IMR-90 (cell line): ENCODE measurements at regions not wholly inside any gene's neighbourhood (a gene's known extent, or its start where the extent isn't known, plus 50 kb on each side); places are given as distances from the start of the nearest gene placed in this dataset.

Experiments
- ATAC-seq: fragments of 200-7000 bp; cut with Tn5 transposase; 2 replicates; pipeline ENCODE4 v1.9.1; 2020; ENCODE audit warnings: low read depth, mild to moderate bottlenecking, moderate library complexity
- BruUV-seq: library from RNA; stranded (reverse); fragments of 400-500 nt; replicated peaks from 2 replicates; lab custom pipeline; 2021; lab: Mats Ljungman, UMichigan
- CTCF ChIA-PET: fragments of 300-600 bp; formaldehyde crosslinking; extraction: SDS; loops from one replicate; lab custom pipeline; 2021; ENCODE audit warnings: antibody characterized with exemption; lab: Yijun Ruan, JAX
- POLR2A ChIA-PET: fragments of 300-600 bp; sonication (Branson Sonifier 250); formaldehyde crosslinking; loops from one replicate; lab custom pipeline; 2022; ENCODE audit warnings: antibody characterized with exemption; ENCODE audit not compliant: unreplicated experiment; lab: Charles Lee
- DNase-seq: peaks from one replicate; pipeline ENCODE4 v3.0.0; 2013
- H2AFZ ChIP-seq: replicated peaks from 2 replicates; pipeline ENCODE3; 2013; ENCODE audit warnings: low read length, mild to moderate bottlenecking; ENCODE audit not compliant: poor library complexity
- H2AK5ac ChIP-seq: 2 replicates; pipeline ENCODE4 v1.6.1; 2013; ENCODE audit warnings: low read depth, low read length, inconsistent platforms
- H2AK9ac ChIP-seq: replicated peaks from 2 replicates; pipeline ENCODE3; 2013; ENCODE audit warnings: mild to moderate bottlenecking, low read depth, low read length, moderate library complexity; ENCODE audit not compliant: poor library complexity
- H2BK120ac ChIP-seq: 2 replicates; pipeline ENCODE4 v1.6.1; 2013; ENCODE audit warnings: low read depth, low read length, inconsistent platforms
- H2BK15ac ChIP-seq: 3 replicates; pipeline ENCODE4 v1.6.1; 2013; ENCODE audit warnings: low read depth, low read length, inconsistent platforms
- H2BK20ac ChIP-seq: 2 replicates; pipeline ENCODE4 v1.6.1; 2013; ENCODE audit warnings: low read depth, mild to moderate bottlenecking, inconsistent platforms, low read length, moderate library complexity
- H2BK5ac ChIP-seq: 2 replicates; pipeline ENCODE4 v1.6.1; 2013; ENCODE audit warnings: mild to moderate bottlenecking, low read depth, low read length, inconsistent platforms; ENCODE audit not compliant: poor library complexity, severe bottlenecking
- H3K14ac ChIP-seq: replicated peaks from 2 replicates; pipeline ENCODE4 v1.6.1; 2013; ENCODE audit warnings: low read depth, low read length, inconsistent platforms
- H3K18ac ChIP-seq: 2 replicates; pipeline ENCODE4 v1.6.1; 2013; ENCODE audit warnings: low read depth, low read length, control low read depth
- H3K23ac ChIP-seq: 2 replicates; pipeline ENCODE4 v1.6.1; 2013; ENCODE audit warnings: low read depth, low read length, inconsistent platforms
- H3K27ac ChIP-seq: 2 replicates; pipeline ENCODE4 v1.5.1; 2013; ENCODE audit warnings: mild to moderate bottlenecking, control low read depth, low read length; ENCODE audit not compliant: insufficient read depth
- H3K27me3 ChIP-seq: 2 replicates; pipeline ENCODE4 v1.6.1; 2013; ENCODE audit warnings: low read length; ENCODE audit not compliant: control insufficient read depth, insufficient read depth
- H3K36me3 ChIP-seq: 2 replicates; pipeline ENCODE4 v1.6.1; 2013; ENCODE audit warnings: low read length, mixed read lengths; ENCODE audit not compliant: control insufficient read depth, insufficient read depth
- H3K4ac ChIP-seq: 2 replicates; pipeline ENCODE4 v1.6.1; 2013; ENCODE audit warnings: low read depth, low read length, inconsistent platforms
- H3K4me1 ChIP-seq: 2 replicates; pipeline ENCODE4 v1.6.1; 2013; ENCODE audit warnings: low read length, mixed read lengths; ENCODE audit not compliant: control insufficient read depth, insufficient read depth
- H3K4me2 ChIP-seq: 2 replicates; pipeline ENCODE4 v1.6.1; 2013; ENCODE audit warnings: low read depth, mild to moderate bottlenecking, control low read depth, low read length, moderate library complexity
- H3K4me3 ChIP-seq: 2 replicates; pipeline ENCODE4 v1.5.1; 2013; ENCODE audit warnings: low read depth, mild to moderate bottlenecking, control low read depth, low read length, moderate library complexity; ENCODE audit not compliant: insufficient read depth
- H3K56ac ChIP-seq: 2 replicates; pipeline ENCODE4 v1.6.1; 2013; ENCODE audit warnings: low read length, inconsistent platforms; ENCODE audit not compliant: insufficient read depth; ENCODE audit errors: extremely low read depth
- H3K79me1 ChIP-seq, 2 experiments: 2 replicates each; pipeline ENCODE4 v1.6.1; 2013; ENCODE audit warnings: low read length in 2 of 2, inconsistent platforms in 1 of 2, low read depth in 1 of 2
- H3K9ac ChIP-seq: 2 replicates; pipeline ENCODE4 v1.6.1; 2013; ENCODE audit warnings: low read depth, low read length, control low read depth
- H3K9me1 ChIP-seq: 2 replicates; pipeline ENCODE4 v1.6.1; 2013; ENCODE audit warnings: low read length, inconsistent platforms; ENCODE audit not compliant: insufficient read depth
- H3K9me3 ChIP-seq: 2 replicates; pipeline ENCODE4 v1.6.1; 2013; ENCODE audit warnings: low read length; ENCODE audit not compliant: control insufficient read depth, insufficient read depth
- H4K20me1 ChIP-seq: 2 replicates; pipeline ENCODE4 v1.6.1; 2013; ENCODE audit warnings: low read length, inconsistent platforms; ENCODE audit not compliant: insufficient read depth
- H4K5ac ChIP-seq: 2 replicates; pipeline ENCODE4 v1.6.1; 2013; ENCODE audit warnings: mild to moderate bottlenecking, low read depth, low read length, control low read depth
- H4K8ac ChIP-seq, 2 experiments: 2 replicates each; pipeline ENCODE4 v1.6.1; 2013; ENCODE audit warnings: low read depth in 2 of 2, low read length in 2 of 2, control low read depth in 1 of 2, inconsistent platforms in 1 of 2
- H4K91ac ChIP-seq: 2 replicates; pipeline ENCODE4 v1.6.1; 2013; ENCODE audit warnings: low read depth, low read length, inconsistent platforms; ENCODE audit not compliant: insufficient read depth
- CTCF ChIP-seq: conservative IDR thresholded peaks from 2 replicates; pipeline ENCODE4 v1.5.1; 2012; ENCODE audit warnings: mild to moderate bottlenecking, low read depth, low read length, improper control_type of control experiment
- FOS ChIP-seq: fragments of 150-350 bp; IDR thresholded peaks from 2 replicates; pipeline ENCODE4 v1.6.1; 2016; ENCODE audit warnings: low read depth, low read length
- MAFK ChIP-seq: IDR thresholded peaks from 2 replicates; pipeline ENCODE4 v1.6.1; 2012; ENCODE audit warnings: low read depth, low read length, improper control_type of control experiment
- MAZ ChIP-seq: IDR thresholded peaks from 2 replicates; pipeline ENCODE4 v1.6.1; 2012; ENCODE audit warnings: low read depth, mild to moderate bottlenecking, low read length, improper control_type of control experiment, moderate library complexity, borderline replicate concordance
- NFE2L2 ChIP-seq: fragments of 150-350 bp; IDR thresholded peaks from 2 replicates; pipeline ENCODE4 v1.6.1; 2016; ENCODE audit warnings: low read depth, mild to moderate bottlenecking, low read length
- RAD21 ChIP-seq: IDR thresholded peaks from 2 replicates; pipeline ENCODE4 v1.6.1; 2012; ENCODE audit warnings: low read length, improper control_type of control experiment
- RCOR1 ChIP-seq: IDR thresholded peaks from 2 replicates; pipeline ENCODE4 v1.6.1; 2012; ENCODE audit warnings: mild to moderate bottlenecking, low read length, improper control_type of control experiment; ENCODE audit not compliant: insufficient replicate concordance
- SMC3 ChIP-seq: fragments of 150-350 bp; IDR thresholded peaks from 2 replicates; pipeline ENCODE4 v1.6.1; 2016; ENCODE audit warnings: low read depth, mild to moderate bottlenecking, antibody characterized with exemption, low read length, moderate library complexity
- WGBS, 2 experiments: methylation state at CpG; one replicate each; pipeline versions ENCODE4 v1.1.5 to v1.1.7; 2013; ENCODE audit warnings: missing lambda C conversion rate in 2 of 2; ENCODE audit not compliant: insufficient read length in 1 of 2; ENCODE audit errors: extremely low coverage in 2 of 2; 5-methylcytosine and 5-hydroxymethylcytosine counted together
- dilution Hi-C: fragments of 300-500 bp; cut with HindIII; formaldehyde crosslinking; loops from one replicate; pipeline ENCODE4 v1.14.3; 2018; ENCODE audit warnings: low sequenced_read_pairs; ENCODE audit not compliant: unreplicated experiment
- in situ Hi-C: fragments of 300-500 bp; cut with MboI; formaldehyde crosslinking; loops from 3 replicates; pipeline ENCODE4 v1.14.3; 2019; ENCODE audit warnings: low sequenced_read_pairs, inconsistent platforms, mixed read lengths
- intact Hi-C: fragments of 100-400 bp; cut with micrococcal nuclease; formaldehyde crosslinking; loops from 2 replicates; pipeline ENCODE4 v1.10.0; 2022

- Histone ChIP-seq H3K27ac (no peak overlapping the region), H3K56ac (no peak overlapping the region; the same call in 1 of the 2 replicates), H3K36me3 (no peaks in the 10 kb centered on the region), H4K8ac (no peak overlapping the region), H3K4me1 (no peaks in the 10 kb centered on the region; the same call in 1 of the 2 replicates), H3K18ac (no peak overlapping the region), H3K4me2 (no peak overlapping the region), H3K27me3 (no peaks in the 10 kb centered on the region), H3K4ac (no peak overlapping the region), H2AFZ (no peak overlapping the region), H3K4me3 (no peak overlapping the region), H2AK9ac (no peak overlapping the region), H2BK5ac (no peak overlapping the region), H2BK120ac (no peak overlapping the region), H4K20me1 (no peaks in the 10 kb centered on the region), H3K9me1 (no peaks in the 10 kb centered on the region), H4K91ac (no peak overlapping the region), H3K9me3 (no peaks in the 10 kb centered on the region), H2BK15ac (no peak overlapping the region), H4K5ac (no peak overlapping the region), H3K14ac (no peak overlapping the region), H3K23ac (no peak overlapping the region), H3K79me1 (no peaks in the 10 kb centered on the region), H3K9ac (no peak overlapping the region), H2BK20ac (no peak overlapping the region), H2AK5ac (no peak overlapping the region)
- TF ChIP-seq RCOR1 (no peak), CTCF (no peak), FOS (no peak), MAZ (no peak), MAFK (no peak), SMC3 (no peak), NFE2L2 (no peak), RAD21 (no peak)
- in situ Hi-C loops (no loop called here), intact Hi-C loops (no loop called here), dilution Hi-C loops (no loop called here)
- ATAC-seq (no peak), DNase-seq (no peak)
- no TSS peak for BruUV-seq
- WGBS, 2 experiments = no CpG with 5 or more reads among the region's 1 CpG
- ChIA-PET CTCF (interaction anchor here (0.6 kb wide), 1 partner anchor 1169 kb away, joined by 9 read pairs; no protein-coding TSS in a partner anchor), POLR2A (no interaction called here)
These were observed 87.5 kb upstream of the CBLB start for GRCh38 chr3:105956306-105956705.
